K562 (cell line): ENCODE measurements at regions not wholly inside any gene's neighbourhood (a gene's known extent, or its start where the extent isn't known, plus 50 kb on each side); places are given as distances from the start of the nearest gene placed in this dataset.

Source experiments
- ATAC-seq: fragments of 200-7000 bp; cut with Tn5 transposase; 3 replicates; pipeline ENCODE4 v1.9.1; 2020; ENCODE audit warnings: moderate library complexity
- BruUV-seq: library from RNA; stranded (reverse); fragments of 400-500 nt; replicated peaks from 2 replicates; lab custom pipeline; 2021; lab: Mats Ljungman, UMichigan
- CTCF ChIA-PET: fragments of 300-600 bp; formaldehyde crosslinking; extraction: SDS; loops from one replicate; lab custom pipeline; 2021; ENCODE audit warnings: low intra/inter-chr PET ratio; lab: Yijun Ruan, JAX
- POLR2A ChIA-PET: fragments of 300-600, 350-650 bp; sonication (Branson Sonifier 250); formaldehyde crosslinking; extraction: SDS; loops from one replicate; lab custom pipeline; 2021; ENCODE audit warnings: antibody characterized with exemption, inconsistent platforms; lab: Yijun Ruan, JAX
- DNase-seq, 4 experiments: peaks; one replicate each; pipeline versions ENCODE4 v3.0.0 to v3.0.0-alpha.2; 2011 to 2018; ENCODE audit warnings: low spot score in 3 of 4, mixed read lengths in 3 of 4; ENCODE audit errors: extremely low read depth in 1 of 4
- FAIRE-seq: peaks from 2 replicates; lab custom pipeline; 2011; peaks lifted over from hg19 to GRCh38; lab: Jason Lieb, UNC
- H2AFZ ChIP-seq: 2 replicates; pipeline ENCODE4 v1.6.0; 2011; ENCODE audit warnings: low read depth, low read length, control low read depth, inconsistent platforms
- H3K27ac ChIP-seq: fragments of 200-600 bp; 3 replicates; pipeline ENCODE4 v1.8.0; 2011; ENCODE audit warnings: low read depth, mild to moderate bottlenecking, control low read depth, inconsistent platforms, low read length, moderate library complexity, mixed read lengths; ENCODE audit errors: extremely low read depth
- H3K27me3 ChIP-seq, 2 experiments: fragments of 300-600 bp in 1 of 2; 2 replicates in 1 of 2; 3 replicates in 1 of 2; pipeline versions ENCODE4 v1.6.0 to v1.8.0; 2011; ENCODE audit warnings: inconsistent platforms in 2 of 2, low read length in 2 of 2, mild to moderate bottlenecking in 1 of 2, mixed read lengths in 1 of 2, moderate library complexity in 1 of 2; ENCODE audit not compliant: control insufficient read depth in 2 of 2, insufficient read depth in 2 of 2
- H3K36me3 ChIP-seq: fragments of 300-600 bp; 3 replicates; pipeline ENCODE4 v1.8.0; 2011; ENCODE audit warnings: mild to moderate bottlenecking, low read length, inconsistent platforms; ENCODE audit not compliant: control insufficient read depth, insufficient read depth
- H3K4me1 ChIP-seq, 2 experiments: fragments of 200-600 bp in 1 of 2; replicated peaks in 1 of 2; 2 replicates in 1 of 2; 3 replicates in 1 of 2; pipeline versions ENCODE4 v1.5.1 to v1.8.0; 2011; ENCODE audit warnings: inconsistent platforms in 2 of 2, low read length in 2 of 2, mild to moderate bottlenecking in 1 of 2, mixed read lengths in 1 of 2, moderate library complexity in 1 of 2; ENCODE audit not compliant: control insufficient read depth in 2 of 2, insufficient read depth in 2 of 2
- H3K4me2 ChIP-seq: 2 replicates; pipeline ENCODE4 v1.6.1; 2011; ENCODE audit warnings: low read length, control low read depth, inconsistent platforms, mixed read lengths; ENCODE audit not compliant: insufficient read depth
- H3K4me3 ChIP-seq: fragments of 200-600 bp; sonication (generic), shearing (Covaris generic); 2 replicates; pipeline ENCODE4 v1.5.1; 2016; ENCODE audit warnings: control low read depth, inconsistent platforms
- H3K79me2 ChIP-seq: fragments of 200-600 bp; 3 replicates; pipeline ENCODE4 v1.8.0; 2011; ENCODE audit warnings: low read length, inconsistent platforms; ENCODE audit not compliant: control insufficient read depth, insufficient read depth
- H3K9ac ChIP-seq, 2 experiments: 2 replicates each; pipeline versions ENCODE4 v1.6.0 to v1.6.1; 2011; ENCODE audit warnings: low read depth in 2 of 2, low read length in 2 of 2, control low read depth in 1 of 2, inconsistent platforms in 1 of 2, mild to moderate bottlenecking in 1 of 2, mixed read lengths in 1 of 2; ENCODE audit not compliant: insufficient read depth in 1 of 2
- H3K9me1 ChIP-seq: one replicate; pipeline ENCODE4 v1.6.0; 2011; ENCODE audit warnings: inconsistent platforms, mild to moderate bottlenecking, low read length, moderate library complexity; ENCODE audit not compliant: control insufficient read depth, insufficient read depth
- H3K9me3 ChIP-seq: replicated peaks from 2 replicates; pipeline ENCODE4 v1.5.1; 2011; ENCODE audit warnings: low read depth, low read length, inconsistent platforms; ENCODE audit not compliant: control insufficient read depth, insufficient read depth
- H4K20me1 ChIP-seq: replicated peaks from 2 replicates; pipeline ENCODE4 v1.6.1; 2011; ENCODE audit warnings: low read length, inconsistent platforms, mixed read lengths; ENCODE audit not compliant: control insufficient read depth, insufficient read depth
- ADNP ChIP-seq: fragments of 200-800 bp; sonication (Bioruptor generic); IDR thresholded peaks from 2 replicates; pipeline ENCODE4 v1.6.1; 2016; ENCODE audit warnings: missing genetic modification characterization, missing compliant biosample characterization
- BCOR ChIP-seq: fragments of 450-650 bp; IDR thresholded peaks from 2 replicates; pipeline ENCODE4 v1.6.1; 2016
- CEBPB ChIP-seq: fragments of 450-650 bp; IDR thresholded peaks from 2 replicates; pipeline ENCODE4 v1.6.1; 2016; ENCODE audit warnings: missing genetic modification characterization, missing compliant biosample characterization
- CEBPG ChIP-seq, 3 experiments: fragments of 200-800 bp in 1 of 3; sonication (Bioruptor generic) in 1 of 3; sonication (generic) in 1 of 3; formaldehyde crosslinking in 1 of 3; IDR thresholded peaks in 2 of 3; conservative IDR thresholded peaks in 1 of 3; 2 replicates each; pipeline versions ENCODE4 v1.6.1 to v1.8.0; 2016 to 2022; ENCODE audit warnings: missing compliant biosample characterization in 2 of 3, missing genetic modification characterization in 2 of 3, mild to moderate bottlenecking in 1 of 3, missing genetic modification reagents in 1 of 3
- CHD4 ChIP-seq: fragments of 200-600 bp; sonication (generic); IDR thresholded peaks from 3 replicates; pipeline ENCODE4 v1.6.1; 2012; ENCODE audit warnings: low read depth, mild to moderate bottlenecking, mixed read lengths, low read length, inconsistent platforms; ENCODE audit not compliant: insufficient read depth, insufficient replicate concordance, poor library complexity, severe bottlenecking
- HDAC2 ChIP-seq: fragments of 450-650 bp; IDR thresholded peaks from 2 replicates; pipeline ENCODE4 v1.6.1; 2016; ENCODE audit warnings: mild to moderate bottlenecking
- KDM1A ChIP-seq, 2 experiments: fragments of 450-650 bp; IDR thresholded peaks; 2 replicates each; pipeline ENCODE4 v1.6.1; 2016; ENCODE audit warnings: mild to moderate bottlenecking in 2 of 2
- RBM25 ChIP-seq: fragments of 200-400 bp; formaldehyde crosslinking; IDR thresholded peaks from 2 replicates; pipeline ENCODE4 v1.6.1; 2018; ENCODE audit warnings: low read length, low read depth, moderate library complexity; ENCODE audit not compliant: severe bottlenecking
- RCOR1 ChIP-seq, 2 experiments: IDR thresholded peaks; 2 replicates each; pipeline ENCODE4 v1.6.1; 2012; ENCODE audit warnings: low read depth in 2 of 2, low read length in 2 of 2, borderline replicate concordance in 1 of 2, improper control_type of control experiment in 1 of 2
- SMARCA5 ChIP-seq: fragments of 450-650 bp; IDR thresholded peaks from 2 replicates; pipeline ENCODE4 v1.6.1; 2016
- TBL1XR1 ChIP-seq, 2 experiments: IDR thresholded peaks; 2 replicates each; pipeline ENCODE4 v1.6.1; 2012; ENCODE audit warnings: improper control_type of control experiment in 2 of 2, low read length in 2 of 2, mild to moderate bottlenecking in 1 of 2
- WGBS: fragments of 100-300 bp; shearing (Covaris generic); methylation state at CpG from one replicate; pipeline ENCODE4 v1.1.6; 2016; ENCODE audit warnings: low coverage, mixed read lengths; ENCODE audit not compliant: insufficient coverage; ENCODE audit errors: missing lambda C conversion rate; 5-methylcytosine and 5-hydroxymethylcytosine counted together
- in situ Hi-C: fragments of 300-500 bp; cut with MboI; formaldehyde crosslinking; loops from 4 replicates; pipeline ENCODE4 v1.15.0; 2018; ENCODE audit warnings: inconsistent platforms, mixed read lengths
- intact Hi-C: fragments of 100-400 bp; cut with micrococcal nuclease; formaldehyde crosslinking; loops from 2 replicates; pipeline ENCODE4 v1.14.2; 2022
- TF ChIP-seq, protein P1 (sequence below): fragments of 250-450 bp; sonication (Bioruptor Pico); IDR thresholded peaks from 2 replicates; pipeline ENCODE4 v1.5.0; 2021; ENCODE audit warnings: mild to moderate bottlenecking, moderate library complexity
- TF ChIP-seq, protein P2 (sequence below): fragments of 250-450 bp; sonication (Bioruptor Pico); IDR thresholded peaks from 2 replicates; pipeline ENCODE4 v1.4.0; 2020; ENCODE audit warnings: mild to moderate bottlenecking
- TF ChIP-seq, protein P3 (sequence below): fragments of 250-450 bp; sonication (Bioruptor Pico); IDR thresholded peaks from 2 replicates; pipeline ENCODE4 v1.8.0; 2022; ENCODE audit warnings: inconsistent platforms

DNA sequence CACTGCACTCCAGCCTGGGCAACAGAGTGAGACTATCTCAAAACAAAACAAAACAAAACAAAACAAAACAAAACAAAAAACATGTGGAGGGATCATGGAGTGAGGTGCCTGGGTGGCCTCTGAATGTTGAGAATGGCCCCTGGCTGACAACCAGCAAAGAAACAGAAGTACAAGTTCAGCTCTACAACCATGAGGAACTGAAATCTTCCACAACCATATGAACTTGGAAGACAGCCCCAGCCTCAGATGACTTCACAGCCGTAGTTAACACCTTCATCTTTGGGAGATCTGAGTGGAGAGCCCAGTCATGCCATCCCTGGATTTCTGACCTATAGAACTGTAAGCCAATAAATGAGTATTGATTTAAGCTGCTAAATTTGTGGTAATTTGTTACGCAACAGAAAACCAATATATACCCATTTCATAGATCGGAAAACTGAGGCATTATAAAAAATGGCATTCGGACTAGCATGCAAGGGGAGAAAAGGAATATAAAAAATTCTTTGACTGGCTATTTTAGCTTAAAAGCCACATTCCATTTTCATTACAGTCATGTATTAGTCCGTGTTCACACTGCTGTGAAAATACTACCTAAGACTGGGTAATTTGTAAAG lies 138.7 kb upstream of the RAPGEF2 start:
- no peaks in the 10 kb centered on the region for H3K36me3 ChIP-seq
- H4K20me1 ChIP-seq, result no peaks in the 10 kb centered on the region
- ATAC-seq (no peak), DNase-seq (no peak)
- H3K27ac ChIP-seq, result no peak overlapping the region
- H3K9me1 ChIP-seq, result no peaks in the 10 kb centered on the region
- H3K9me3 ChIP-seq, result no peaks in the 10 kb centered on the region
- H3K79me2 ChIP-seq, result no peaks in the 10 kb centered on the region
- no peak overlapping the region for H3K4me2 ChIP-seq
- no peaks in the 10 kb centered on the region for H3K4me1 ChIP-seq
- intact Hi-C loops (no loop called here), in situ Hi-C loops (no loop called here)
- WGBS, result 79% methylated on average over 5 of the region's 5 CpGs
- BruUV-seq, result no TSS peak
- POLR2A ChIA-PET, result no interaction called here
- no peak overlapping the region for H3K4me3 ChIP-seq
- no peak overlapping the region for H3K9ac ChIP-seq
- no peaks in the 10 kb centered on the region; a peak in 1 of 5 replicates for H3K27me3 ChIP-seq
- no peak overlapping the region for H2AFZ ChIP-seq
- TF ChIP-seq HDAC2, result peak; percentile 71; the same call in 1 of the 2 replicates
- TF ChIP-seq, protein P1, sequence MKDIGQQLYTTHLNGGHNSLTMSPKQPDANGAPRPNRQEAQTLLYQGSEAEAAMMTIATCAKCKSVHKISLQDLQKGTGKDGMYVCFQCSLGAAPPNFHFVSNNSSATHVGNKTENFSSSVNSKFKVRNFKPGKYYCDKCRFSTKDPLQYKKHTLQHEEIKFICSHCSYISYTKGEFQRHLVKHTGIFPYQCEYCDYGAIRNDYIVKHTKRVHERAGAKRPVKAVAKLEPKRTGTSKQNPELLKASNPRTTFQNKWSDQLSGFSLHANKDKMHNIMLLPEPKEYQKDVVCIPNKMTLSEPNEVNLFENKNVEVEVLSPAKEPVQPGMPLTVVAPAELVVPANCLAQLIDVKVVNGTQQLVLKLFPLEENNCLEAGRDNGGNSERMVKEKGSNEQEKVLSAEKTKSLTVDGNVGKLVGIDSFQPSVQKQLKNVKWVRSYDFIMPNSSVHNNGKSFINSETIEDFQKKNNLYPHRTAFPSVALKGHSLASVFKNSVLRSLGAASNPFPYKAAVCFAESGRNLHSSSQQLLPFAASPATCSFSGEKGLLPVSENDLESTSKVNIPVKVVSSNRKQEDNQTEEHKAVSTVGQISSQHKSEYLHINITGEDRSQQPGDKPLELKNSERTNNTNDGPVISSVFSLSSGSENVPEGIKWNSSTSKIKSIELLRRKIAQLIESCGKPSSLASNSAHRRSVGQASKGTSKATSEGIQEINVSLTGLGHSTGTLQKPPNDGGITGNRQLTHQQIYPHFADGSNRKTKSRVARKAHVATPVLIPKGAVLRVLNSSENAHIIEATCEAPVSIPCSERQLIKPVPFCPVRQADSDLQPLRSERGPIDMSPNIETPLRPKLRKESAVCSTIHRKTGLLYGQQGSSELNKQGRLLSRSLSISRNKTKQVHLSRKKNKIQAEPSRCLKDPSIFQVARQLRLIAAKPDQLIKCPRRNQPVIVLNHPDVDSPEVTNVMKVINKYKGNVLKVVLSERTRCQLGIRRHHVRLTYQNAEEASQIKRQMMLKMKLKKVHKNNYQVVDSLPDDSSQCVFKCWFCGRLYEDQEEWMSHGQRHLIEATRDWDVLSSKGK (CRISPR knock-in tag), result no peak
- TF ChIP-seq KDM1A (IDR thresholded peaks at IDR 0.05), result peak in 1 of 2 experiments; percentile 71; a peak in 2 of 4 replicates
- TF ChIP-seq RCOR1 (IDR thresholded peaks at IDR 0.05; ENCODE audit: borderline replicate concordance in 1 of 2, low read depth in 2 of 2, low read length in 2 of 2), result peak in 1 of 2 experiments; percentile 37; a peak in 1 of 4 replicates
- peak; percentile 90 for TF ChIP-seq BCOR
- TF ChIP-seq, protein P2, sequence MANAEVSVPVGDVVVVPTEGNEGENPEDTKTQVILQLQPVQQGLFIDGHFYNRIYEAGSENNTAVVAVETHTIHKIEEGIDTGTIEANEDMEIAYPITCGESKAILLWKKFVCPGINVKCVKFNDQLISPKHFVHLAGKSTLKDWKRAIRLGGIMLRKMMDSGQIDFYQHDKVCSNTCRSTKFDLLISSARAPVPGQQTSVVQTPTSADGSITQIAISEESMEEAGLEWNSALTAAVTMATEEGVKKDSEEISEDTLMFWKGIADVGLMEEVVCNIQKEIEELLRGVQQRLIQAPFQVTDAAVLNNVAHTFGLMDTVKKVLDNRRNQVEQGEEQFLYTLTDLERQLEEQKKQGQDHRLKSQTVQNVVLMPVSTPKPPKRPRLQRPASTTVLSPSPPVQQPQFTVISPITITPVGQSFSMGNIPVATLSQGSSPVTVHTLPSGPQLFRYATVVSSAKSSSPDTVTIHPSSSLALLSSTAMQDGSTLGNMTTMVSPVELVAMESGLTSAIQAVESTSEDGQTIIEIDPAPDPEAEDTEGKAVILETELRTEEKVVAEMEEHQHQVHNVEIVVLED (CRISPR knock-in tag), result no peak
- TF ChIP-seq CHD4, result peak; percentile 95
- 0 out of 2 replicates have a peak, but pooled peaks have one; percentile 53 for TF ChIP-seq SMARCA5
- TF ChIP-seq ADNP (tag), result peak; percentile 92
- TF ChIP-seq, protein P3, sequence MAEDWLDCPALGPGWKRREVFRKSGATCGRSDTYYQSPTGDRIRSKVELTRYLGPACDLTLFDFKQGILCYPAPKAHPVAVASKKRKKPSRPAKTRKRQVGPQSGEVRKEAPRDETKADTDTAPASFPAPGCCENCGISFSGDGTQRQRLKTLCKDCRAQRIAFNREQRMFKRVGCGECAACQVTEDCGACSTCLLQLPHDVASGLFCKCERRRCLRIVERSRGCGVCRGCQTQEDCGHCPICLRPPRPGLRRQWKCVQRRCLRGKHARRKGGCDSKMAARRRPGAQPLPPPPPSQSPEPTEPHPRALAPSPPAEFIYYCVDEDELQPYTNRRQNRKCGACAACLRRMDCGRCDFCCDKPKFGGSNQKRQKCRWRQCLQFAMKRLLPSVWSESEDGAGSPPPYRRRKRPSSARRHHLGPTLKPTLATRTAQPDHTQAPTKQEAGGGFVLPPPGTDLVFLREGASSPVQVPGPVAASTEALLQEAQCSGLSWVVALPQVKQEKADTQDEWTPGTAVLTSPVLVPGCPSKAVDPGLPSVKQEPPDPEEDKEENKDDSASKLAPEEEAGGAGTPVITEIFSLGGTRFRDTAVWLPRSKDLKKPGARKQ (CRISPR knock-in tag), result no peak
- peak; percentile 90 for TF ChIP-seq RBM25
- no peak for TF ChIP-seq TBL1XR1 (IDR thresholded peaks at IDR 0.05; ENCODE audit: low read length in 2 of 2)
- TF ChIP-seq CEBPB (tag), result peak; percentile 94
- TF ChIP-seq CEBPG (CRISPR knock-in tag; IDR thresholded peaks at IDR 0.05), result peak; percentile 29; the same call in 1 of the 2 replicates
- TF ChIP-seq CEBPG (tag; conservative IDR thresholded peaks at IDR 0.05 in 1 of 2, IDR thresholded peaks at IDR 0.05 in 1 of 2), result peak; percentile 65 to 94
- TF ChIP-seq, all 486 proteins: peak for 10
- CTCF ChIA-PET, result no interaction called here
- no peak for FAIRE-seq
